ENCODE measurements at regions not wholly inside any gene's neighbourhood (a gene's known extent, or its start where the extent isn't known, plus 50 kb on each side); places are given as distances from the start of the nearest gene placed in this dataset.
"Not testable (repeated sequence)": the region's sequence is repeated elsewhere in the genome, so short reads cannot be mapped to it uniquely, and the experiment has no call there.

GRCh38 chr20:12925863-12926793 lies 82.6 kb upstream of the SPTLC3 start:
- DNase-seq (ENCODE audit: low spot score), result no peak
- intact Hi-C loops (cut with DNase I), result loop anchor here in 1 of 2 donors (2.0 kb wide), 1 partner anchor 41 kb away; no protein-coding TSS in a partner anchor

DNA sequence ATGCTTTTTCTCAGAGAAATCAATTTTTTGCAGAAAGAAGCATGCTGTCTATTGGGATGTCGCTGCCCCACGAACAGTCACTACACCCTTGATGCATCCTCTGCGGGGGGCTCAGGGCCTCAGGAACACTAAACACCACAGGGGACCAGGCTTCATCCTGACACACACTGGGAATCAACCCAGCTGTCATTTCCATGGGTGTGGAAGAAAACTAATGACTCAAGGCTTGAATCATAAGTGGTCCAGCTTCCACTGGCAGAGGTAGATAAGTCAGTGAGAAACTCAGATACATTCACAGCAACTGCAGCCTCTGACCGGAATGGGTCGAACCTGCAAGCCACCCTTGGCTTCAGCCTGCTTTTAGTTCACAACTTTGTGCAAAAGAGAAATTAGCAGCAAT lies 81.3 kb upstream of the SPTLC3 start:
- no peak for DNase-seq (ENCODE audit: low spot score)
- intact Hi-C loops (cut with DNase I), result no loop called here

GRCh38 chr20:12928358-12928754 lies 80.4 kb upstream of the SPTLC3 start:
- no peak for DNase-seq (ENCODE audit: low spot score)
- intact Hi-C loops (cut with DNase I), result no loop called here

DNA sequence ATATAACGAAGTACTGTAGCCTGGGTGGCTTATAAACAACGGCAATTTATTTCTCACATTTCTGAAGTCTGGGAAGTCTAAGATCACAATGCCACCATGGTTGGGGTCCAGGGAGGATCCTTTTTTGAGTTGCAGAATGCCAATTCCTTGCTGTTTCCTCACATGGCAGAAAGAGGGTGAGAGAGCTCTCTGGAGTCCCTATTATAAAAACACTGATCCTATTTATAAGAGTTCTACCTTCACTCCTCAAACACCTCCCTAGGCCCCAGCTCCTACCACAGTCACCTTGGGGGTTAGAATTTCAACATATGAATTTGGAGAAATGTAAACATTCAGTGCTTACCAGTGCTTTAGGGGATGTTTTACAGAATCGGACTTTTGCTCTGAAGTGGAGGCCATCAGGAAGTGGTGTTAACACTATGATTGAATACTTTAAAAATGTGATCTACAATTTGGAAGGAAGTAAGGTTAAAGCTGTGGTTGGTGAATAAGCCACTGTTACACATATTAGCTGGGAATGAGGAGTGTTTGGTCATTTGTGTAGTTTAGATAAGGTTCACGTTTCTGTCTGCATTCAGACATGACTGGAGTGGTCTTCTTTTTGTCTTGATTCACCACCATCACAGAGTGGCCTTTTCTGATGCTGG lies 79.9 kb upstream of the SPTLC3 start:
- intact Hi-C loops (cut with DNase I), result no loop called here

GRCh38 chr20:12936020-12936419 lies 72.8 kb upstream of the SPTLC3 start:
- no peak for DNase-seq (ENCODE audit: low spot score)
- intact Hi-C loops (cut with DNase I), result no loop called here

More for the DNA sequence above, 79.9 kb upstream of the SPTLC3 start:
- DNase-seq (ENCODE audit: low spot score), result no peak

- no peak for DNase-seq (ENCODE audit: low spot score)
- intact Hi-C loops (cut with DNase I), result no loop called here
Measured at GRCh38 chr20:12936524-12936923, 72.2 kb upstream of the SPTLC3 start.

GRCh38 chr20:12941025-12941424 lies 67.7 kb upstream of the SPTLC3 start:
- intact Hi-C loops (cut with DNase I), result no loop called here
- no peak for DNase-seq (ENCODE audit: low spot score)

DNA sequence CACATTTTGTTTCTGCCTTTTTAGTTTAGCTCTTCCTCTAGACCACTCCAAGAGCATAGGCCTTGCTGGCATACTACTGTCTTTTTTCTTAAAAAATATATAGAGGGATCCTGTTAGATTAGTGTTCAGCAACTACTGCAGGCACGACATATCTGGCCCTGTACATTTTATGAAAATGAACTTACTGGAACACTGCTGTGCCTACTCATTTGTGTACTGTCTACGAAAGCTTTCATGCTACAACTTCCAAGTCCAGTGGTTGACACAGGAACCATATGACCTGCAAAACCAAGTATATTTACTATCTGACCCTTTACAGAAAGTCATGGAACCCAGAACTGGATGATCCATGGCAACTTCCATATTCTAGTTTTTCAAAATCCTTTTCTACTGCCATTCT lies 66.6 kb upstream of the SPTLC3 start:
- DNase-seq (ENCODE audit: low spot score), result no peak
- intact Hi-C loops (cut with DNase I), result no loop called here

DNA sequence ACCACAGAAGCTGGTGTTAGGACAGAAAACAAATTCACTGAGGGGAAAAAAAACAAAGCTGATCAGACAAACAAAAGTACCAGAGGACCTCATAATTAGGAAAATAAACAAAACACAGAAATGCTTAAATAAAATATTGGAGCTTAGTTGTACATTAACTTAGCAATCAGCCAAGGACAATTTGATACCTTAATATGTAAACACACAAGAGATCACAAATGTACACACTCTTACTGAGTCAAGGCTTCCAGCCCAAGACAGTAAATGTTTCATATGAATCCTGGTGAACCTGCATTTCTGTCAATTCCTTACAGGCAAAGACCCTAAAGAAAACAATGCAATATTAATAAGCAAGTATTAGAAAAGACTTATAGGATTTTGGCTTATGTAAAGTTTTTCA lies 62.0 kb upstream of the SPTLC3 start:
- intact Hi-C loops (cut with DNase I), result no loop called here
- DNase-seq (ENCODE audit: low spot score), result no peak

DNA sequence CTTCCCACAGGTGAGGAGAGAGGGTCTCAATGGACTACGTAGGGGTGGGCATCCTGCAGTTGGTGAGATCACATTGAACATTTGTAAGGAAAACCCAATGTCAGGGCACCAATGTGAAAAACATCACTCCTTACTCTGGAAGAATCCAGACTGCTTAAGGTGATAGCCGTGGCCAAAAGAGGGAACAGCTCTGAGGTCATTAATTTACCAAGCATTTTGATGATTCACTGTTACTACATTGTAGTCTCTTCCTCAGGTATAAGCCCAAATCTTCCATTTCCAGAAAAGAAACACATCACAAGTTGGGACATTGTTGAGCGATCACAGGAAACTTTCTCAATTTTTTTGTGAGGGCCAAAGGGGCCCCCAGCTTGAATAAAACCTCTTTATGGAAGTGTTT lies 61.1 kb upstream of the SPTLC3 start:
- intact Hi-C loops (cut with DNase I), result no loop called here

GRCh38 chr20:12949429-12949980 lies 59.3 kb upstream of the SPTLC3 start:
- intact Hi-C loops (cut with DNase I), result no loop called here
- no peak for DNase-seq (ENCODE audit: low spot score)

More for the DNA sequence above, 61.1 kb upstream of the SPTLC3 start:
- no peak for DNase-seq (ENCODE audit: low spot score)

- DNase-seq (ENCODE audit: low spot score); intact Hi-C loops (cut with DNase I): not testable (repeated sequence)
Measured at GRCh38 chr20:12954254-12954653, 54.5 kb upstream of the SPTLC3 start.

DNA sequence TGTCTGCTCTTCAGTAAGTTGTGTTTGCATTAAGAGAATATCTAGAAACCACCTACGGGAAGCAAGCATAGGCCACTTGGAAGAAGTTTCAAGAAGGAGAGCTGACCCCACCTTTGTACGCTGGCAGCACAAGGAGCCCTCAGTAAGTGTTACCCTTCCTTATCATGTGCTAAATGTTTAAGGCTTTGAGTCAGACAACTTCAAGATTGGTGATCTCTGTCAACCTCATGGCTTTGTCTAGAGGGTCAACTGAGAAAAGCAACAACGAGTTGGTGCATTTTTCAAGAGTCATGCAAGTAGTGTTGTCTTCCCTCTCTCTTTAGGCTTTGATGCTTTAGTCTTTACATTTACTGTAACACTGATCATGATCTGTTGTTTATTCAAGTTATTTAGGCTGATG lies 53.2 kb upstream of the SPTLC3 start:
- intact Hi-C loops (cut with DNase I), result no loop called here
- no peak for DNase-seq (ENCODE audit: low spot score)

- intact Hi-C loops (cut with DNase I), result no loop called here
- no peak for DNase-seq (ENCODE audit: low spot score)
Measured at GRCh38 chr20:12956303-12956702, 52.5 kb upstream of the SPTLC3 start.

DNA sequence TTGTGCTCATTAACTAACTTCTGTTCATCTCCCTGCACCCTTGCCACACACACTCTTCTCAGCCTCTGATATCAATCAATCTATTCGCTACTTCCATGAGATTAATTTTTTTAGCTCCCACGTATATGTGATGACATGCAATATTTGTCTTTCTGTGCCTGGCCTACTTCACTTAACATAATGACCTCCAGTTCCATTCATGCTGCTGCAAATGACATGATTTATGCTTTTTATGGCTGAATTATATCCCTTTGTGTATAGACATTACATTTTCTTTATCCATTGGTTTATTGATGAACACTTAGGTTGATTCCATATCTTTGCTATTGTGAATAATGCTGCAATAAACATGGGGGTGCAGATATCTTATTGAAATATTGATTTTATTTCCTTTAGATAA lies 50.8 kb upstream of the SPTLC3 start:
- no peak for DNase-seq (ENCODE audit: low spot score)
- intact Hi-C loops (cut with DNase I), result no loop called here

All from posterior vena cava (tissue), 2 donors.